NCI-H2171 (cell line): ENCODE measurements at regions not wholly inside any gene's neighbourhood (a gene's known extent, or its start where the extent isn't known, plus 50 kb on each side); places are given as distances from the start of the nearest gene placed in this dataset.
A peak's percentile ranks its signal among the peaks of the same experiment; 100 is the strongest.
"Not testable (repeated sequence)": the region's sequence is repeated elsewhere in the genome, so short reads cannot be mapped to it uniquely, and the experiment has no call there.

Experiments
- DNase-seq: peaks from one replicate; lab custom pipeline; 2025; lab: John Stamatoyannopoulos, UW

- no peak for DNase-seq
Measured at GRCh38 chr10:23648618-23649017, 209.7 kb downstream of the OTUD1 start.

- no peak for DNase-seq
Measured at GRCh38 chr10:23656735-23657134, 217.9 kb downstream of the OTUD1 start.

- DNase-seq = no peak
Measured at GRCh38 chr10:23657677-23658076, 218.8 kb downstream of the OTUD1 start.

GRCh38 chr10:23671866-23672265 is 233.0 kb downstream of the OTUD1 start:
- not testable (repeated sequence) for DNase-seq

GRCh38 chr10:23675585-23675984 is 236.7 kb downstream of the OTUD1 start:
- DNase-seq = no peak

- no peak for DNase-seq
Measured at GRCh38 chr10:23676296-23676695, 237.4 kb downstream of the OTUD1 start.

GRCh38 chr10:23686722-23687121 is 247.8 kb downstream of the OTUD1 start:
- no peak for DNase-seq

- DNase-seq = no peak
Measured at GRCh38 chr10:23692736-23693135, 253.9 kb downstream of the OTUD1 start.

- DNase-seq = no peak
Measured at GRCh38 chr10:23693501-23693901, 254.6 kb downstream of the OTUD1 start.

GRCh38 chr10:23693925-23694324 is 255.1 kb downstream of the OTUD1 start:
- no peak for DNase-seq

- no peak for DNase-seq
Measured at GRCh38 chr10:23694446-23694920, 255.6 kb downstream of the OTUD1 start.

GRCh38 chr10:23694921-23695824 is 256.3 kb downstream of the OTUD1 start:
- no peak for DNase-seq

- DNase-seq = no peak
Measured at GRCh38 chr10:23695825-23696420, 257.0 kb downstream of the OTUD1 start.

- DNase-seq = no peak
Measured at GRCh38 chr10:23696476-23696875, 257.6 kb downstream of the OTUD1 start.

- peak; percentile 12 for DNase-seq
Measured at GRCh38 chr10:23702977-23703414, 264.1 kb downstream of the OTUD1 start.

- DNase-seq = no peak
Measured at GRCh38 chr10:23715363-23715762, 276.5 kb downstream of the OTUD1 start.

- DNase-seq = no peak
Measured at GRCh38 chr10:23717913-23718312, 279.0 kb downstream of the OTUD1 start.

GRCh38 chr10:23718946-23719345 is 280.1 kb downstream of the OTUD1 start:
- no peak for DNase-seq

GRCh38 chr10:23723796-23724195 is 284.9 kb downstream of the OTUD1 start:
- DNase-seq = no peak

GRCh38 chr10:23725548-23725947 is 286.7 kb downstream of the OTUD1 start:
- DNase-seq = no peak

GRCh38 chr10:23742368-23742767 is 303.5 kb downstream of the OTUD1 start:
- no peak for DNase-seq

- DNase-seq = no peak
Measured at GRCh38 chr10:23742807-23743206, 303.9 kb downstream of the OTUD1 start.

- no peak for DNase-seq
Measured at GRCh38 chr10:23754179-23754578, 315.3 kb downstream of the OTUD1 start.
